Lower leg skin (tissue), 4 donors: ENCODE measurements at regions not wholly inside any gene's neighbourhood (a gene's known extent, or its start where the extent isn't known, plus 50 kb on each side); places are given as distances from the start of the nearest gene placed in this dataset.

Experiments
- DNase-seq, 2 donors: peaks; one replicate each; pipeline ENCODE4 v3.0.0-alpha.2; 2019; ENCODE audit warnings: low spot score in 2 of 2
- H3K4me3 ChIP-seq: fragments of 200-600 bp; sonication (generic); 2 replicates; pipeline ENCODE4 v1.5.1; 2017; ENCODE audit warnings: mild to moderate bottlenecking, low read depth; ENCODE audit not compliant: poor library complexity, severe bottlenecking
- POLR2A ChIP-seq, 2 donors: fragments of 450-650 bp; IDR thresholded peaks; one replicate each; pipeline ENCODE4 v1.6.1; 2016 to 2017; ENCODE audit warnings: antibody characterized with exemption in 2 of 2, mild to moderate bottlenecking in 1 of 2, moderate library complexity in 1 of 2
- WGBS, 2 donors: methylation state at CpG; one replicate each; pipeline ENCODE4 v1.1.5; 2018; 5-methylcytosine and 5-hydroxymethylcytosine counted together
- intact Hi-C: fragments of 100-400 bp; cut with DNase I; formaldehyde crosslinking; loops from one replicate; pipeline ENCODE4 v1.15.0; 2023; ENCODE audit warnings: low total_unique reads
- TF ChIP-seq, protein P1 (sequence below), 3 donors: fragments of 450-650 bp; IDR thresholded peaks; one replicate each; pipeline ENCODE4 v1.5.1; 2016; ENCODE audit warnings: antibody characterized with exemption in 3 of 3, mild to moderate bottlenecking in 3 of 3, moderate library complexity in 2 of 3

DNA sequence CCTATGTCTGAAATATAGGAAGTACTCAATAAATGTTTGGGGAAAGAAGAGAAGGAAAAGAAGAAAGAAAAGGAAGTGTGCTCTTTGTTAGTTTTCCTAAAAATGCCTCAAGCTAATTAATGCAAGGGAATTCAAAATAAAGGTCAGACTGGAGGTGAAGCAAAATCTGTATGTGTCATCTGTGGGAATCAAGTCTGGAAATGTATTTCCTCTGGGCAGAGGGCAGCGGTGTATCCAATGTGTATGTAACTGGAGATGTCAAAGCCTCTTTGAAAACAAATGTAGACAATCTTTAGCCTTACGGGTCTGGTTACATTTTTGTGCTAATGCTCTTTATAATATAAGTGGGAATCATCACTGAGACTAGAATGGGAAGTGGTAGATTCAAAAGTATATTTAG, 471.4 kb downstream of the MAN2A1 start:
- intact Hi-C loops, result no loop called here
- 73 to 83% methylated on average over 2 of the region's 2 CpGs for WGBS, 2 donors
- H3K4me3 ChIP-seq, result no peak overlapping the region
- no peak for DNase-seq
- TF ChIP-seq, protein P1, sequence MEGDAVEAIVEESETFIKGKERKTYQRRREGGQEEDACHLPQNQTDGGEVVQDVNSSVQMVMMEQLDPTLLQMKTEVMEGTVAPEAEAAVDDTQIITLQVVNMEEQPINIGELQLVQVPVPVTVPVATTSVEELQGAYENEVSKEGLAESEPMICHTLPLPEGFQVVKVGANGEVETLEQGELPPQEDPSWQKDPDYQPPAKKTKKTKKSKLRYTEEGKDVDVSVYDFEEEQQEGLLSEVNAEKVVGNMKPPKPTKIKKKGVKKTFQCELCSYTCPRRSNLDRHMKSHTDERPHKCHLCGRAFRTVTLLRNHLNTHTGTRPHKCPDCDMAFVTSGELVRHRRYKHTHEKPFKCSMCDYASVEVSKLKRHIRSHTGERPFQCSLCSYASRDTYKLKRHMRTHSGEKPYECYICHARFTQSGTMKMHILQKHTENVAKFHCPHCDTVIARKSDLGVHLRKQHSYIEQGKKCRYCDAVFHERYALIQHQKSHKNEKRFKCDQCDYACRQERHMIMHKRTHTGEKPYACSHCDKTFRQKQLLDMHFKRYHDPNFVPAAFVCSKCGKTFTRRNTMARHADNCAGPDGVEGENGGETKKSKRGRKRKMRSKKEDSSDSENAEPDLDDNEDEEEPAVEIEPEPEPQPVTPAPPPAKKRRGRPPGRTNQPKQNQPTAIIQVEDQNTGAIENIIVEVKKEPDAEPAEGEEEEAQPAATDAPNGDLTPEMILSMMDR (IDR thresholded peaks at IDR 0.05), result no peak
- no peak for TF ChIP-seq POLR2A (IDR thresholded peaks at IDR 0.05)

DNA sequence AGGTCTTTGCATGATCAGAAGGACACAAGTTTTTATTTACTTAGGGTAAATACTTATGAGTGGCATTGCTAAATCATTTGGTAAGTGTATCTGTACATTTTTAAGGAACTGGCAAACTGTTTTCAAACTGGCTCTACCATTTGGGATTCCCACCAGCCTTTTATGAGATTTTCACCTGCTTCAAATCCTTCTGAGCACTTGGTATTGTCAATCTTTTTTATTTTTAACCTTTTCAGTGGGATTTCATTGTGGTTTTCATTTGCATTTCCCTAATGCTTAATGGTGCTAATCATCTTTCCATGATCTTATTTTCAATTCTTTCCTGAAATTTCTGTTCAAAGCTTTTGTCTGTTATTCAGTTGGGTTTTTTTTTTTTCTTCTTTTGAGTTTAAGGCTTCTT, 475.6 kb downstream of the MAN2A1 start:
- intact Hi-C loops, result no loop called here
- no peak for TF ChIP-seq POLR2A (IDR thresholded peaks at IDR 0.05)
- TF ChIP-seq, protein P1 (IDR thresholded peaks at IDR 0.05), result no peak
- H3K4me3 ChIP-seq, result no peak overlapping the region
- DNase-seq, result no peak

DNA sequence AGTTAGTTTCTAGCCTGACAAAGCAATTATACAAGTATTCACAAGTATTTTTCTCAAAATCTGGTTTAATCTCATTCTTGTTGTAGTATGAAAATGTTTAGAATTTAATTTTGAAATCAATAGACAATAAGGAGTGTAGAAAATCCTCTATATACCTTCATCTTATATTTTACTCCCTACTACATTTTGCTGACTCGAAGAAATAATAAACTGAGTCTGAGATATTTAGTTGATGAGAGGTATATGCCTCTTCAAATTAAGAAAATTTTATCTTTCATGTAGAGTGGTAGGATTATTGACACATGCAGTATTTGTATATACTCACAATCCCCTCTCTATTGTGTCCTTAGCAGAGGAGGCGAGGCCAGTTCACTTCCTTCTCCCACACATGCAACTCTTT, 477.7 kb downstream of the MAN2A1 start:
- intact Hi-C loops, result no loop called here
- TF ChIP-seq, protein P1 (IDR thresholded peaks at IDR 0.05), result no peak
- no peak for TF ChIP-seq POLR2A (IDR thresholded peaks at IDR 0.05)
- no peak for DNase-seq
- 89 to 93% methylated on average over 2 of the region's 2 CpGs for WGBS, 2 donors
- H3K4me3 ChIP-seq, result no peak overlapping the region

DNA sequence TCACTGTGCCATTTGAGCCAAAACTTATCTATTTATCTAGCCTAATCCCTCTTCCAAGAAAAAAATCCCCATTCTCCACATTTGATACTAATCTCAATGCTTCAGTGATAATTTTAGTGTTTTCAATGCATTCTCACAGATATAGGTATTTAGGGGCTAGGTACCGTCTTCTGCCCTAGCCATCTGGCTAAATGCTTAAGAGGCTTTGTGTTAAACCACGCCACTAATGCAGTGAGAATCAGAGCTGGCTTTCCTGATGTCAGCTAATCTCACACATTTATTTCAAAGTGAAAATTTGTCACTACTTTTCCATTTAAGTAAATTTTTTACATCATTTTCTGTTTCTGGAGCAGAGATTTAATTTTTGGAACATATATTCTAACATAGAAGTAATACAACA, 479.7 kb downstream of the MAN2A1 start:
- 83 to 92% methylated on average over 2 of the region's 2 CpGs for WGBS, 2 donors
- TF ChIP-seq, protein P1 (IDR thresholded peaks at IDR 0.05), result no peak
- no peak for TF ChIP-seq POLR2A (IDR thresholded peaks at IDR 0.05)
- no peak overlapping the region for H3K4me3 ChIP-seq
- no peak for DNase-seq
- intact Hi-C loops, result no loop called here

DNA sequence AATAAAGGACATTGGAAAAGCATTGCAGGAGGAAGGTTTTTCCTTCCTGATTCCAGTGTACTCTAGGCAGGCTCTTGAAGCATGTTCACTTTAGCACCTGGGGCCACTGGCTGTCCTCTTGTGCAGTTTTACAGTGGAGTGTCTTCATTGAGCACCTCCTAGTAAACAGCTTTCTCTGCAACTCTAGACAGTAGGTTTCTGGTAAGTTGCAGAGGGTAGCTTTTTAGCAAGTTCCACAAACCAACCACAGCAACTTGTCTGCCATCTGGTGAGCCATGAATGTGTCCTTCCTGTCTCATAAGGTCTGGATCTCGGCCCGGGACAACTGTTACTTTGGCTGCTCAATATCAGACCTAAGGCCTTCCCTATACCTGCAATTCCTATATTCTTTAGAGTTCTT, 488.0 kb downstream of the MAN2A1 start:
- 67 to 72% methylated on average over 2 of the region's 2 CpGs for WGBS, 2 donors
- H3K4me3 ChIP-seq, result no peak overlapping the region
- DNase-seq, result no peak
- TF ChIP-seq POLR2A (IDR thresholded peaks at IDR 0.05), result no peak
- intact Hi-C loops, result no loop called here

DNA sequence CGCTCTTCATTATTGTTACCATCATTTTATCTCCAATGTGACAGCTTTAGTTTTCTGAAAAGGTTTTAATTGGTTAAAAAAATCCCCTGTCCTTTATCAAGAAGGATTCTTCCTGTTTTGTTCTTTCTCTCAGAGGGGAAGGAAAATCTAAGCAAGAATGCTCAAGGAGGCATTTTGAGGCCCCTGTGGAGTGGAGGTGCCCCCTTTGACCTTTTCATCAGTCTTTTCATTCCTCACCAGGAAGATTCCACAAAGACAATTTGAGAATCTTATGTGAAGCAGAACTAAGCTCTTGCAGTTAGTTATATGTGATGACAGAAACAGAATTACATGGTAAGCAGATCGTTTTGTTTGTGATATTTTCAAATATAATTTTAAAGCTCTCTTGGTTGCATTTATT, 489.6 kb downstream of the MAN2A1 start:
- intact Hi-C loops, result no loop called here
- no peak overlapping the region for H3K4me3 ChIP-seq
- 65 to 68% methylated on average over 2 of the region's 2 CpGs for WGBS, 2 donors
- TF ChIP-seq, protein P1 (IDR thresholded peaks at IDR 0.05), result no peak
- TF ChIP-seq POLR2A (IDR thresholded peaks at IDR 0.05), result no peak
- DNase-seq, result no peak
